HCT116 (cell line): ENCODE measurements at regions not wholly inside any gene's neighbourhood (a gene's known extent, or its start where the extent isn't known, plus 50 kb on each side); places are given as distances from the start of the nearest gene placed in this dataset.

ENCODE experiments used
- ATAC-seq: fragments of 200-7000 bp; cut with Tn5 transposase; 2 replicates; pipeline ENCODE4 v1.9.1; 2020; ENCODE audit warnings: mild to moderate bottlenecking, moderate library complexity
- BruUV-seq: library from RNA; stranded (reverse); fragments of 400-500 nt; replicated peaks from 2 replicates; lab custom pipeline; 2021; lab: Mats Ljungman, UMichigan
- CTCF ChIA-PET: fragments of 300-600 bp; sonication (Branson Sonifier 250); formaldehyde crosslinking; loops from one replicate; lab custom pipeline; 2021; ENCODE audit warnings: antibody characterized with exemption; lab: Charles Lee
- POLR2A ChIA-PET: fragments of 300-600, 350-600 bp; sonication (Branson Sonifier 250); formaldehyde crosslinking; loops from one replicate; lab custom pipeline; 2021; ENCODE audit warnings: antibody characterized with exemption; lab: Charles Lee
- RAD21 ChIA-PET, 2 experiments: fragments of 300-600 bp; sonication (Branson Sonifier 250); formaldehyde crosslinking; loops; one replicate each; lab custom pipeline; 2023; ENCODE audit warnings: low total read pairs in 2 of 2; ENCODE audit not compliant: uncharacterized antibody in 2 of 2, unreplicated experiment in 2 of 2, low non-redundant PET in 1 of 2; lab: Charles Lee
- DNase-seq: peaks from one replicate; pipeline ENCODE4 v3.0.0-alpha.2; 2010; ENCODE audit warnings: low read depth, low spot score
- H2AFZ ChIP-seq: fragments of 200-600 bp; shearing (Covaris generic), sonication (generic); 2 replicates; pipeline ENCODE4 v1.6.1; 2017; ENCODE audit warnings: low read depth, mixed run types, mixed read lengths, antibody characterized with exemption, low read length; ENCODE audit not compliant: poor library complexity, severe bottlenecking
- H3K27ac ChIP-seq: 2 replicates; pipeline ENCODE4 v1.5.1; 2012; ENCODE audit warnings: low read depth, low read length
- H3K27me3 ChIP-seq: fragments of 200-600 bp; sonication (generic); 2 replicates; pipeline ENCODE4 v1.6.1; 2016; ENCODE audit warnings: mixed run types, low read length, mixed read lengths; ENCODE audit not compliant: insufficient read depth
- H3K36me3 ChIP-seq, 2 experiments: fragments of 200-500 bp in 1 of 2; fragments of 200-600 bp in 1 of 2; sonication (Bioruptor generic) in 1 of 2; sonication (generic) in 1 of 2; 2 replicates each; pipeline versions ENCODE4 v1.5.1 to v1.6.1; 2014 to 2016; ENCODE audit warnings: low read length in 2 of 2, inconsistent platforms in 1 of 2, mixed read lengths in 1 of 2, mixed run types in 1 of 2; ENCODE audit not compliant: insufficient read depth in 2 of 2, control insufficient read depth in 1 of 2
- H3K4me1 ChIP-seq, 2 experiments: fragments of 200-600 bp in 1 of 2; sonication (generic) in 1 of 2; 2 replicates each; pipeline versions ENCODE4 v1.5.1 to v1.6.1; 2012 to 2017; ENCODE audit warnings: low read length in 2 of 2, inconsistent platforms in 1 of 2, mild to moderate bottlenecking in 1 of 2, mixed read lengths in 1 of 2, mixed run types in 1 of 2, moderate library complexity in 1 of 2; ENCODE audit not compliant: insufficient read depth in 2 of 2, control insufficient read depth in 1 of 2
- H3K4me2 ChIP-seq: fragments of 200-600 bp; sonication (generic); 2 replicates; pipeline ENCODE4 v1.6.1; 2017; ENCODE audit warnings: mixed run types, low read length, mixed read lengths
- H3K4me3 ChIP-seq, 2 experiments: fragments of 200-600 bp in 1 of 2; sonication (generic) in 1 of 2; replicated peaks in 1 of 2; 2 replicates each; pipeline ENCODE4 v1.5.1; 2011 to 2016; ENCODE audit warnings: low read length in 2 of 2, control low read depth in 1 of 2, low read depth in 1 of 2, mild to moderate bottlenecking in 1 of 2, mixed read lengths in 1 of 2, mixed run types in 1 of 2
- H3K79me2 ChIP-seq: fragments of 200-600 bp; sonication (generic); 2 replicates; pipeline ENCODE4 v1.6.1; 2017; ENCODE audit warnings: mild to moderate bottlenecking, mixed run types, low read length, moderate library complexity, mixed read lengths; ENCODE audit not compliant: insufficient read depth
- H3K9ac ChIP-seq: fragments of 200-600 bp; sonication (generic); 2 replicates; pipeline ENCODE4 v1.6.1; 2016; ENCODE audit warnings: low read length, mixed read lengths
- H3K9me2 ChIP-seq: fragments of 200-600 bp; sonication (generic), shearing (Covaris generic); 2 replicates; pipeline ENCODE4 v1.6.1; 2017; ENCODE audit warnings: mixed run types, mild to moderate bottlenecking, moderate library complexity; ENCODE audit not compliant: insufficient read depth
- H3K9me3 ChIP-seq, 2 experiments: fragments of 200-500 bp in 1 of 2; fragments of 200-600 bp in 1 of 2; sonication (Bioruptor generic) in 1 of 2; sonication (generic) in 1 of 2; 2 replicates each; pipeline ENCODE4 v1.6.1; 2014 to 2017; ENCODE audit warnings: low read length in 2 of 2, mixed read lengths in 2 of 2, inconsistent platforms in 1 of 2, low read depth in 1 of 2, mild to moderate bottlenecking in 1 of 2, mixed run types in 1 of 2, moderate library complexity in 1 of 2; ENCODE audit not compliant: control insufficient read depth in 1 of 2, insufficient read depth in 1 of 2
- H4K20me1 ChIP-seq: fragments of 200-600 bp; sonication (generic), shearing (Covaris generic); 2 replicates; pipeline ENCODE4 v1.6.1; 2017; ENCODE audit warnings: mixed run types, mild to moderate bottlenecking, moderate library complexity; ENCODE audit not compliant: insufficient read depth
- CBX3 ChIP-seq: IDR thresholded peaks from 2 replicates; pipeline ENCODE4 v1.6.1; 2012; ENCODE audit warnings: low read depth
- CEBPB ChIP-seq: IDR thresholded peaks from 2 replicates; pipeline ENCODE4 v1.6.1; 2012; ENCODE audit warnings: low read depth
- EGR1 ChIP-seq: IDR thresholded peaks from 2 replicates; pipeline ENCODE4 v1.6.1; 2012; ENCODE audit warnings: low read depth
- EZH2phosphoT487 ChIP-seq: fragments of 200-600 bp; IDR thresholded peaks from 2 replicates; pipeline ENCODE4 v1.6.1; 2018; ENCODE audit warnings: antibody characterized with exemption, borderline replicate concordance
- JUND ChIP-seq: IDR thresholded peaks from 2 replicates; pipeline ENCODE4 v1.6.1; 2012
- POLR2A ChIP-seq: IDR thresholded peaks from 2 replicates; pipeline ENCODE4 v1.7.0; 2011; ENCODE audit warnings: borderline replicate concordance; ENCODE audit not compliant: insufficient read depth, insufficient read length; ENCODE audit errors: extremely low read depth
- POLR2AphosphoS5 ChIP-seq: IDR thresholded peaks from 2 replicates; pipeline ENCODE4 v1.6.1; 2011; ENCODE audit warnings: mild to moderate bottlenecking, low read depth, low read length, moderate library complexity
- SIN3A ChIP-seq: IDR thresholded peaks from 2 replicates; pipeline ENCODE4 v1.6.1; 2012; ENCODE audit warnings: low read depth
- SRF ChIP-seq: IDR thresholded peaks from 2 replicates; pipeline ENCODE4 v1.6.1; 2012; ENCODE audit warnings: low read depth
- YY1 ChIP-seq: IDR thresholded peaks from 2 replicates; pipeline ENCODE4 v1.6.1; 2011; ENCODE audit warnings: low read length, low read depth, moderate library complexity, mild to moderate bottlenecking; ENCODE audit not compliant: insufficient replicate concordance; ENCODE audit errors: extremely low read depth
- intact Hi-C: fragments of 100-400 bp; cut with micrococcal nuclease; formaldehyde crosslinking; loops from 2 replicates; pipeline ENCODE4 v1.10.0; 2022
- TF ChIP-seq, protein P1 (sequence below): IDR thresholded peaks from 2 replicates; pipeline ENCODE4 v1.6.1; 2012

DNA sequence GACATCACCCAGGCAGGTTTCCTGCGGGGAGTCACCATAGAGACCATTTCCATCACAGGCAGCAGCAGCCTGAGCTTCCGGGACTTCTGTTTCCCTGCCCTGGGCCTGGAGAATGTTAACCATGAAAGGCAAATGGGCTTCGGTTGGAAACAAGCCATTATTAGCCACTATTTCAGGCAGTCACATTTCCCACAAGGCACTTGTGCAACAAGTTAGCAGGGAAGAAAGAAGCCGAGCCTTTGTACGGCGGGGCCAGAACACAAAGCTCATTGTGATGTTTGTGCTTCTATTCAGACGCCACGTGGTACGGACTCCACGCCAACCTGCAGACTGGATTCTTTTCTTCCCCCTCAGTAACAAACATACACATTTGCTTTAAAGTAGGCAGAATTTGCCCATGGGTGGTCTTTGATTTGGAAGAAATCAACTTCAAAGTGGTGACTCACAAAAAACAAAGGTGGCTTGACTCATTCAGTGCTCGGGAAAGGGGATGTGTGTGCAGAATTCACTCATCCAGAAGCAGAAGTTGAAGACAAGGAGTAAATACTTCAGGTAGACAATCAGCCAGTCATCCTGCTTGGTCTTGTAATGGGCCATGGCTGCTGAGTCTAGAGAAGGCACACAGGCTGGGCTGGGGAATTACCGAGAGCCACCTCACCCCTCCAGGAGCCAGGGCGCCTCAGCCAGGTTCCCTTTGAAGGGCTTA, 154.2 kb upstream of the PRMT8 start (continued):
- TF ChIP-seq, protein P1, sequence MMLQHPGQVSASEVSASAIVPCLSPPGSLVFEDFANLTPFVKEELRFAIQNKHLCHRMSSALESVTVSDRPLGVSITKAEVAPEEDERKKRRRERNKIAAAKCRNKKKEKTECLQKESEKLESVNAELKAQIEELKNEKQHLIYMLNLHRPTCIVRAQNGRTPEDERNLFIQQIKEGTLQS, result no peak
- TF ChIP-seq CEBPB, result peak; percentile 89
- peak; percentile 72; the same call in 1 of the 2 replicates for TF ChIP-seq SRF
- TF ChIP-seq YY1, result no peak

DNA sequence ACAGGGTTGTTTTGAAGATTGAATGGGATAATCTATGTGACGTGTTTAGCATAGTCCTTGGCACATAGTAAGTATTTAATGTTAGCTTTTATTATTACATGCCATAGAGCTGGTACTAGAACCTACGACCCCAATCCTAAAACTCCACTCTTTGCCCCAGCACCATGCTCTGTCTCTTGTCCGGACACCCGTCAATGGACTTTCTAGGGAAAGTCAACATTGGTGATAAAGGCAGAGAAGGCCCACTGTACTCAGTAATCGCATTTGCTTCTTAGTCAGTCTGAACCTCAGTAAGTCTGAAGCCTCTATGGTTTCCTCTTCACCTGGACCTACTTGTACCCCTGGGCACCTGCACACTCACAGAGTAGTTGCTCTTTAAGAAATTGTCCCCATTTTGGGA, 153.1 kb upstream of the PRMT8 start:
- intact Hi-C loops, result no loop called here
- no peak for ATAC-seq
- ChIA-PET RAD21 (no interaction called here), CTCF (no interaction called here), POLR2A (no interaction called here)
- H3K9me3 ChIP-seq, result no peaks in the 10 kb centered on the region
- no peaks in the 10 kb centered on the region for H3K27me3 ChIP-seq
- no peak overlapping the region; the same call in 1 of the 2 replicates for H3K27ac ChIP-seq
- peak overlapping the region; percentile 70 for H3K4me2 ChIP-seq
- no peaks in the 10 kb centered on the region for H3K79me2 ChIP-seq
- no peak overlapping the region for H3K9ac ChIP-seq
- TF ChIP-seq POLR2A, result no peak
- H3K36me3 ChIP-seq, result no peaks in the 10 kb centered on the region
- no TSS peak for BruUV-seq
- H4K20me1 ChIP-seq, result no peaks in the 10 kb centered on the region
- no peak for DNase-seq
- no peaks in the 10 kb centered on the region for H3K9me2 ChIP-seq
- H3K4me1 ChIP-seq, result peaks cover 33 to 50% of the 10 kb centered on the region in 2 experiments
- no peak overlapping the region for H2AFZ ChIP-seq
- H3K4me3 ChIP-seq, result no peak overlapping the region

DNA sequence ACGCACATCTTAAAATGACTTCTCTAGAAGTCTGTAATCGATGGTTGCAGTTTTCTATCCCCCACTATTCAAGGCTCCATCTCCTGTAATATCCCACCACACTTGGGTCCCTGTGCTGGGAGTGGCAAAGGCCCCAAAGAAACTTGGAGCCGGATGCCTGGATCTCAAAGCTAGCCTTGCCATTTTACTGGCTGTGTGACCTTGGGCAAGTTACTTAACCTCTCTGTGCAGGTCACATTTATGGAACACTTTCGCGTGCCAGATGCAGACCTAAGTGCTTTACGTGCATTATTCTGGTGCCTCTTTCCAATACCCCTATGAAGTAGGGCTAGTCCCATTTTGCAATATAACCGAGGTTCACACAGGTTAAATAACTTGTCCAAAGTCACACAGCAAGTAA, 151.8 kb upstream of the PRMT8 start:
- RAD21 ChIA-PET, result no interaction called here
- no TSS peak for BruUV-seq
- H3K4me1 ChIP-seq, result peaks cover 31 to 38% of the 10 kb centered on the region in 2 experiments
- H3K27ac ChIP-seq, result no peak overlapping the region
- no peaks in the 10 kb centered on the region for H3K36me3 ChIP-seq
- H3K79me2 ChIP-seq, result no peaks in the 10 kb centered on the region
- ATAC-seq (no peak), DNase-seq (no peak)
- H3K4me3 ChIP-seq, result no peak overlapping the region
- CTCF ChIA-PET, result no interaction called here
- no peak overlapping the region for H3K9ac ChIP-seq
- TF ChIP-seq POLR2AphosphoS5 (no peak), SIN3A (no peak), JUND (no peak), EZH2phosphoT487 (no peak), EGR1 (no peak), CBX3 (no peak)
- intact Hi-C loops, result no loop called here
- no peak overlapping the region for H2AFZ ChIP-seq
- POLR2A ChIA-PET, result no interaction called here
- no peaks in the 10 kb centered on the region for H3K9me2 ChIP-seq
- no peak overlapping the region for H3K4me2 ChIP-seq
- no peaks in the 10 kb centered on the region for H4K20me1 ChIP-seq
- no peaks in the 10 kb centered on the region for H3K27me3 ChIP-seq
- H3K9me3 ChIP-seq, result no peaks in the 10 kb centered on the region
